ENCODE measurements at regions not wholly inside any gene's neighbourhood (a gene's known extent, or its start where the extent isn't known, plus 50 kb on each side); places are given as distances from the start of the nearest gene placed in this dataset.
"Not testable (repeated sequence)": the region's sequence is repeated elsewhere in the genome, so short reads cannot be mapped to it uniquely, and the experiment has no call there.

GRCh38 chr4:178010596-178010995, 568.4 kb upstream of the AGA start:
- no peaks in the 10 kb centered on the region for H3K79me2 ChIP-seq (ENCODE audit: low read length)
- H3K27me3 ChIP-seq (ENCODE audit: low read length), result no peaks in the 10 kb centered on the region
- no peaks in the 10 kb centered on the region for H3K4me1 ChIP-seq (ENCODE audit: low read length)
- H3K4me2 ChIP-seq (ENCODE audit: low read depth, low read length, poor library complexity, severe bottlenecking), result no peak overlapping the region
- peaks cover 2% of the 10 kb centered on the region; the same call in 1 of the 2 replicates for H3K9me3 ChIP-seq (ENCODE audit: low read length)
- no peaks in the 10 kb centered on the region for H3K36me3 ChIP-seq (ENCODE audit: insufficient read depth, low read length)
- no peak overlapping the region for H3K27ac ChIP-seq (ENCODE audit: low read length)
- no peak for DNase-seq
- H2AFZ ChIP-seq (ENCODE audit: low read length), result no peak overlapping the region
- no peaks in the 10 kb centered on the region for H4K20me1 ChIP-seq (ENCODE audit: insufficient read depth, low read depth, low read length)
- H3K4me3 ChIP-seq (ENCODE audit: low read length), result no peak overlapping the region
- H3K9me2 ChIP-seq (replicated peaks; ENCODE audit: insufficient read depth, low read length), result no peaks in the 10 kb centered on the region
- no peak overlapping the region for H3K9ac ChIP-seq (ENCODE audit: low read length)

- not testable (repeated sequence) for H2AFZ ChIP-seq (ENCODE audit: low read length); H3K36me3 ChIP-seq (ENCODE audit: insufficient read depth, low read length); H3K4me3 ChIP-seq (ENCODE audit: low read length); DNase-seq; H3K9me2 ChIP-seq (replicated peaks; ENCODE audit: insufficient read depth, low read length); H3K27me3 ChIP-seq (ENCODE audit: low read length); H3K4me1 ChIP-seq (ENCODE audit: low read length); H4K20me1 ChIP-seq (ENCODE audit: insufficient read depth, low read depth, low read length); H3K79me2 ChIP-seq (ENCODE audit: low read length); H3K27ac ChIP-seq (ENCODE audit: low read length); H3K9me3 ChIP-seq (ENCODE audit: low read length); H3K9ac ChIP-seq (ENCODE audit: low read length); H3K4me2 ChIP-seq (ENCODE audit: low read depth, low read length, poor library complexity, severe bottlenecking)
Observed at GRCh38 chr4:178015046-178015445, 572.8 kb upstream of the AGA start.

GRCh38 chr4:178026999-178027398, 584.8 kb upstream of the AGA start:
- DNase-seq, result no peak
- Histone ChIP-seq H3K79me2 (ENCODE audit: low read length) (no peaks in the 10 kb centered on the region), H3K27ac (ENCODE audit: low read length) (no peak overlapping the region), H3K9me2 (replicated peaks; ENCODE audit: insufficient read depth, low read length) (no peaks in the 10 kb centered on the region), H3K9ac (ENCODE audit: low read length) (no peak overlapping the region), H3K36me3 (ENCODE audit: insufficient read depth, low read length) (no peaks in the 10 kb centered on the region), H3K9me3 (ENCODE audit: low read length) (no peaks in the 10 kb centered on the region), H4K20me1 (ENCODE audit: insufficient read depth, low read depth, low read length) (no peaks in the 10 kb centered on the region), H3K4me1 (ENCODE audit: low read length) (no peaks in the 10 kb centered on the region), H2AFZ (ENCODE audit: low read length) (no peak overlapping the region), H3K4me3 (ENCODE audit: low read length) (no peak overlapping the region), H3K27me3 (ENCODE audit: low read length) (no peaks in the 10 kb centered on the region), H3K4me2 (ENCODE audit: low read depth, low read length, poor library complexity, severe bottlenecking) (no peak overlapping the region)

GRCh38 chr4:178027796-178028195, 585.6 kb upstream of the AGA start:
- Histone ChIP-seq H3K79me2 (ENCODE audit: low read length) (no peaks in the 10 kb centered on the region), H3K27ac (ENCODE audit: low read length) (no peak overlapping the region), H3K4me1 (ENCODE audit: low read length) (no peaks in the 10 kb centered on the region), H3K9me3 (ENCODE audit: low read length) (no peaks in the 10 kb centered on the region), H4K20me1 (ENCODE audit: insufficient read depth, low read depth, low read length) (no peaks in the 10 kb centered on the region), H3K9ac (ENCODE audit: low read length) (no peak overlapping the region), H2AFZ (ENCODE audit: low read length) (no peak overlapping the region), H3K4me2 (ENCODE audit: low read depth, low read length, poor library complexity, severe bottlenecking) (no peak overlapping the region), H3K36me3 (ENCODE audit: insufficient read depth, low read length) (no peaks in the 10 kb centered on the region), H3K27me3 (ENCODE audit: low read length) (no peaks in the 10 kb centered on the region), H3K4me3 (ENCODE audit: low read length) (no peak overlapping the region), H3K9me2 (replicated peaks; ENCODE audit: insufficient read depth, low read length) (no peaks in the 10 kb centered on the region)
- no peak for DNase-seq

- no peaks in the 10 kb centered on the region for H4K20me1 ChIP-seq (ENCODE audit: insufficient read depth, low read depth, low read length)
Observed at GRCh38 chr4:178028481-178028880, 586.2 kb upstream of the AGA start.

GRCh38 chr4:178037459-178038214, 595.4 kb upstream of the AGA start:
- H3K4me3 ChIP-seq (ENCODE audit: low read length), result no peak overlapping the region
- H2AFZ ChIP-seq (ENCODE audit: low read length), result no peak overlapping the region
- H3K36me3 ChIP-seq (ENCODE audit: insufficient read depth, low read length), result no peaks in the 10 kb centered on the region
- H3K79me2 ChIP-seq (ENCODE audit: low read length), result no peaks in the 10 kb centered on the region
- no peaks in the 10 kb centered on the region for H4K20me1 ChIP-seq (ENCODE audit: insufficient read depth, low read depth, low read length)
- no peak for DNase-seq
- no peaks in the 10 kb centered on the region for H3K4me1 ChIP-seq (ENCODE audit: low read length)
- H3K9me2 ChIP-seq (replicated peaks; ENCODE audit: insufficient read depth, low read length), result no peaks in the 10 kb centered on the region
- H3K27me3 ChIP-seq (ENCODE audit: low read length), result no peaks in the 10 kb centered on the region
- H3K27ac ChIP-seq (ENCODE audit: low read length), result no peak overlapping the region
- no peak overlapping the region for H3K4me2 ChIP-seq (ENCODE audit: low read depth, low read length, poor library complexity, severe bottlenecking)
- no peak overlapping the region for H3K9ac ChIP-seq (ENCODE audit: low read length)
- no peaks in the 10 kb centered on the region for H3K9me3 ChIP-seq (ENCODE audit: low read length)

More at GRCh38 chr4:178028481-178028880, 586.2 kb upstream of the AGA start:
- Histone ChIP-seq H2AFZ (ENCODE audit: low read length) (no peak overlapping the region), H3K79me2 (ENCODE audit: low read length) (no peaks in the 10 kb centered on the region), H3K4me2 (ENCODE audit: low read depth, low read length, poor library complexity, severe bottlenecking) (no peak overlapping the region), H3K36me3 (ENCODE audit: insufficient read depth, low read length) (no peaks in the 10 kb centered on the region), H3K4me3 (ENCODE audit: low read length) (no peak overlapping the region), H3K27me3 (ENCODE audit: low read length) (no peaks in the 10 kb centered on the region), H3K27ac (ENCODE audit: low read length) (no peak overlapping the region), H3K4me1 (ENCODE audit: low read length) (no peaks in the 10 kb centered on the region), H3K9ac (ENCODE audit: low read length) (no peak overlapping the region), H3K9me2 (replicated peaks; ENCODE audit: insufficient read depth, low read length) (no peaks in the 10 kb centered on the region), H3K9me3 (ENCODE audit: low read length) (no peaks in the 10 kb centered on the region)
- no peak for DNase-seq

GRCh38 chr4:178056996-178057395, 614.8 kb upstream of the AGA start:
- DNase-seq, result no peak

DNA sequence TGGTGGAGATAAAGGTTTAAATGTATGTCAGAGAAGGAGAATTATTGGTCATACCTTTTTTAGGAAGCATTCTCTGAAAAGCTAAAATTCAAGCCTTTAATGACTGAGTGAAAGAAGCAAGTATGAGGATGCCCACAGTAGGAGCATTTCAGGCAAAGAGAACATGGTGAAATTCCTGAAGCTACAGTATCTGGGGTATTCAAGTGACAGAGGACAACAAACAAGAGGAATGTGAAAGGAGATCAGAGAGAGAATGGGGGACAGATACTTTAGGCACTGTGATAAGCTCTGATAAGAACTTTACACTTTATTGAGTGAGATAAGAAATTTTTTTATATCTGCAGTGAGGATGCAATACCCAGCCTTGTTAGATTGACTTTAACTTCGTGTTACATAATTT, 621.3 kb upstream of the AGA start:
- no peaks in the 10 kb centered on the region for H3K27me3 ChIP-seq (ENCODE audit: low read length)
- H3K4me2 ChIP-seq (ENCODE audit: low read depth, low read length, poor library complexity, severe bottlenecking), result no peak overlapping the region
- H3K79me2 ChIP-seq (ENCODE audit: low read length), result no peaks in the 10 kb centered on the region
- no peaks in the 10 kb centered on the region for H3K9me3 ChIP-seq (ENCODE audit: low read length)
- H2AFZ ChIP-seq (ENCODE audit: low read length), result no peak overlapping the region
- no peak for DNase-seq
- H3K9me2 ChIP-seq (replicated peaks; ENCODE audit: insufficient read depth, low read length), result no peaks in the 10 kb centered on the region
- H3K4me1 ChIP-seq (ENCODE audit: low read length), result no peaks in the 10 kb centered on the region
- no peak overlapping the region for H3K9ac ChIP-seq (ENCODE audit: low read length)
- no peaks in the 10 kb centered on the region for H4K20me1 ChIP-seq (ENCODE audit: insufficient read depth, low read depth, low read length)
- no peak overlapping the region for H3K4me3 ChIP-seq (ENCODE audit: low read length)
- no peaks in the 10 kb centered on the region for H3K36me3 ChIP-seq (ENCODE audit: insufficient read depth, low read length)
- H3K27ac ChIP-seq (ENCODE audit: low read length), result no peak overlapping the region

More at GRCh38 chr4:178056996-178057395, 614.8 kb upstream of the AGA start:
- Histone ChIP-seq H3K27ac (ENCODE audit: low read length) (no peak overlapping the region), H3K36me3 (ENCODE audit: insufficient read depth, low read length) (no peaks in the 10 kb centered on the region), H3K4me3 (ENCODE audit: low read length) (no peak overlapping the region), H3K4me2 (ENCODE audit: low read depth, low read length, poor library complexity, severe bottlenecking) (no peak overlapping the region), H3K79me2 (ENCODE audit: low read length) (no peaks in the 10 kb centered on the region), H2AFZ (ENCODE audit: low read length) (no peak overlapping the region), H4K20me1 (ENCODE audit: insufficient read depth, low read depth, low read length) (no peaks in the 10 kb centered on the region), H3K9me3 (ENCODE audit: low read length) (no peaks in the 10 kb centered on the region), H3K9ac (ENCODE audit: low read length) (no peak overlapping the region), H3K27me3 (ENCODE audit: low read length) (no peaks in the 10 kb centered on the region), H3K9me2 (replicated peaks; ENCODE audit: insufficient read depth, low read length) (no peaks in the 10 kb centered on the region), H3K4me1 (ENCODE audit: low read length) (no peaks in the 10 kb centered on the region)
